HG03457 (cell line): ENCODE measurements at regions not wholly inside any gene's neighbourhood (a gene's known extent, or its start where the extent isn't known, plus 50 kb on each side); places are given as distances from the start of the nearest gene placed in this dataset.
"Not testable (repeated sequence)": the region's sequence is repeated elsewhere in the genome, so short reads cannot be mapped to it uniquely, and the experiment has no call there.

Source experiments
- ATAC-seq: cut with Tn5 transposase; IDR thresholded peaks from one replicate; pipeline ENCODE4 v1.9.1; 2021; ENCODE audit warnings: moderate number of reproducible peaks; ENCODE audit not compliant: unreplicated experiment

GRCh38 chr12:25615119-25615518 is 62.0 kb upstream of the LMNTD1 start:
- no peak for ATAC-seq

GRCh38 chr12:25616286-25616685 is 63.2 kb upstream of the LMNTD1 start:
- ATAC-seq = no peak

GRCh38 chr12:25617991-25618390 is 64.9 kb upstream of the LMNTD1 start:
- no peak for ATAC-seq

GRCh38 chr12:25623816-25624215 is 70.7 kb upstream of the LMNTD1 start:
- ATAC-seq = no peak

GRCh38 chr12:25625146-25625545 is 72.1 kb upstream of the LMNTD1 start:
- no peak for ATAC-seq

- ATAC-seq = no peak
Measured at GRCh38 chr12:25629341-25629740, 76.3 kb upstream of the LMNTD1 start.

- ATAC-seq = not testable (repeated sequence)
Measured at GRCh38 chr12:25630735-25631515, 77.8 kb upstream of the LMNTD1 start.

- ATAC-seq = not testable (repeated sequence)
Measured at GRCh38 chr12:25633149-25633548, 80.1 kb upstream of the LMNTD1 start.

- ATAC-seq = no peak
Measured at GRCh38 chr12:25637752-25638151, 84.7 kb upstream of the LMNTD1 start.

- no peak for ATAC-seq
Measured at GRCh38 chr12:25639406-25639805, 86.3 kb upstream of the LMNTD1 start.

GRCh38 chr12:25644979-25645378 is 91.9 kb upstream of the LMNTD1 start:
- ATAC-seq = no peak

GRCh38 chr12:25645427-25645826 is 92.3 kb upstream of the LMNTD1 start:
- no peak for ATAC-seq

- ATAC-seq = no peak
Measured at GRCh38 chr12:25651931-25652330, 98.8 kb upstream of the LMNTD1 start.

GRCh38 chr12:25652371-25652770 is 99.3 kb upstream of the LMNTD1 start:
- no peak for ATAC-seq

GRCh38 chr12:25653487-25654175 is 100.5 kb upstream of the LMNTD1 start:
- ATAC-seq = no peak

GRCh38 chr12:25655702-25656101 is 102.6 kb upstream of the LMNTD1 start:
- no peak for ATAC-seq

- ATAC-seq = no peak
Measured at GRCh38 chr12:25659621-25660020, 106.5 kb upstream of the LMNTD1 start.

- no peak for ATAC-seq
Measured at GRCh38 chr12:25670076-25671055, 117.3 kb upstream of the LMNTD1 start.

GRCh38 chr12:25675808-25676207 is 122.7 kb upstream of the LMNTD1 start:
- no peak for ATAC-seq

- ATAC-seq = no peak
Measured at GRCh38 chr12:25677232-25677937, 124.3 kb upstream of the LMNTD1 start.

GRCh38 chr12:25681580-25681979 is 128.5 kb upstream of the LMNTD1 start:
- ATAC-seq = no peak
